ENCODE measurements at regions not wholly inside any gene's neighbourhood (a gene's known extent, or its start where the extent isn't known, plus 50 kb on each side); places are given as distances from the start of the nearest gene placed in this dataset.

DNA sequence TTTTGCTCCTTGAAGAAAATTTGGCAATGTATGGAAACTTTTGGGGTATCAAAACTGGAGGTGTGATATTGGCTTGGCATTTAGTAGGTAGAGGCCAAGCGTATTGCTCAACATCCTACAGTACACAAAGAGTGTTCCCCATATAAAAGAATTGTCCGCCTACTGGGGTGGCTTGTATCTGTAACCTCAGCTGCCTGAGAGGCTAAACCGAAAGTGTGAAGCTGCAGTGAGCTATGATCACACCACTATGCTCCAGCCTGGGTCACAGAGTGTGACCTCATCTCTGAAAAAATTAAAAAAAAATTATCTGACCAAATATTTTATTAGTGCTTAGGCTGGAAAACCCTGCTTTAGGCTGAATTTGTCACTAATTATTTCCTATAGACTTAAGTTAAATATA, 483.9 kb downstream of the PYDC2 start:
- TF ChIP-seq, protein P1, sequence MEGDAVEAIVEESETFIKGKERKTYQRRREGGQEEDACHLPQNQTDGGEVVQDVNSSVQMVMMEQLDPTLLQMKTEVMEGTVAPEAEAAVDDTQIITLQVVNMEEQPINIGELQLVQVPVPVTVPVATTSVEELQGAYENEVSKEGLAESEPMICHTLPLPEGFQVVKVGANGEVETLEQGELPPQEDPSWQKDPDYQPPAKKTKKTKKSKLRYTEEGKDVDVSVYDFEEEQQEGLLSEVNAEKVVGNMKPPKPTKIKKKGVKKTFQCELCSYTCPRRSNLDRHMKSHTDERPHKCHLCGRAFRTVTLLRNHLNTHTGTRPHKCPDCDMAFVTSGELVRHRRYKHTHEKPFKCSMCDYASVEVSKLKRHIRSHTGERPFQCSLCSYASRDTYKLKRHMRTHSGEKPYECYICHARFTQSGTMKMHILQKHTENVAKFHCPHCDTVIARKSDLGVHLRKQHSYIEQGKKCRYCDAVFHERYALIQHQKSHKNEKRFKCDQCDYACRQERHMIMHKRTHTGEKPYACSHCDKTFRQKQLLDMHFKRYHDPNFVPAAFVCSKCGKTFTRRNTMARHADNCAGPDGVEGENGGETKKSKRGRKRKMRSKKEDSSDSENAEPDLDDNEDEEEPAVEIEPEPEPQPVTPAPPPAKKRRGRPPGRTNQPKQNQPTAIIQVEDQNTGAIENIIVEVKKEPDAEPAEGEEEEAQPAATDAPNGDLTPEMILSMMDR (IDR thresholded peaks at IDR 0.05; ENCODE audit: low read depth, low read length, poor library complexity, severe bottlenecking) = no peak
- no peak for TF ChIP-seq EZH2phosphoT487 (IDR thresholded peaks at IDR 0.05; ENCODE audit: borderline replicate concordance, low read length)

Measured in DOHH2 (cell line).